Muscle of arm (tissue), 1 donor: ENCODE measurements at regions not wholly inside any gene's neighbourhood (a gene's known extent, or its start where the extent isn't known, plus 50 kb on each side); places are given as distances from the start of the nearest gene placed in this dataset.
A peak's percentile ranks its signal among the peaks of the same experiment; 100 is the strongest.

Experiments used
- DNase-seq: peaks from one replicate; pipeline ENCODE4 v3.0.0-alpha.2; 2013

DNA sequence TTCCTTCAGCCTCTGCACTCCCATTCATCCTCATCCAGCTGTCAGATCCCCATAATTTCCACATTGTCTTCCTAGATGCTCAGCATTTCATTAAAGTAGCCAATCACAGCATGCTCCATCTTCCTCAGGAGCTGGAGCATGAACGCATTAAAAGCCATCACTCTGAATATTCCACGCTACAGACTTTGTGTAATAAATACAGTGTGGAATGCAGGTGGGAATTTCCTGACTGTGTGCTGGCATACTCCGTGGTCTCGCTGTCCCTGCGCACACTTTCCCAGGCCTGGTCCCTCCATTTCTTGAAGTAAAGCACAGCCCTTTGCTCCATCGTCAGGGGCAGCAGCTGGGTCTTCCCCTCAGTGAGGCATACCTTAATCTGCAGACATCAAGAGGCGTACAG lies 123.7 kb upstream of the NCK2 start:
- DNase-seq, result no peak

DNA sequence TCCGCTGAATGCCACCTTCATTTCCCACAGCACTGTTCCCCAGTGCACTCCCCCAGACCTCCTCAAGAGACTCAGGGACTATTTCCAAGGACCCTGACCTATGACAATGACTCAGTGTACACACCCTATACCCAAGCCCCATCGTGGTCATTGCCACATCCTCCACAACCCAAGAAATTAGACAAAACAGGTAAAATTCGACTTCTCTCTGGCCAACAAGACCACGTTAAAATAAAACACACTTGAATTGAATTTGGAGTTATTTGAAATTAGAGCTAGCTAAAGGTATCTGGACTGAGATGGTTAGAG lies 126.4 kb upstream of the NCK2 start:
- DNase-seq, result no peak

GRCh38 chr2:105617631-105618350 lies 126.9 kb upstream of the NCK2 start:
- DNase-seq, result no peak

- no peak for DNase-seq
Observed at GRCh38 chr2:105615305-105615704, 129.4 kb upstream of the NCK2 start.

GRCh38 chr2:105611811-105612424 lies 132.8 kb upstream of the NCK2 start:
- DNase-seq, result peak; percentile 51

- DNase-seq, result no peak
Observed at GRCh38 chr2:105611333-105611637, 133.4 kb upstream of the NCK2 start.

GRCh38 chr2:105610576-105611332 lies 134.0 kb upstream of the NCK2 start:
- DNase-seq, result no peak

DNA sequence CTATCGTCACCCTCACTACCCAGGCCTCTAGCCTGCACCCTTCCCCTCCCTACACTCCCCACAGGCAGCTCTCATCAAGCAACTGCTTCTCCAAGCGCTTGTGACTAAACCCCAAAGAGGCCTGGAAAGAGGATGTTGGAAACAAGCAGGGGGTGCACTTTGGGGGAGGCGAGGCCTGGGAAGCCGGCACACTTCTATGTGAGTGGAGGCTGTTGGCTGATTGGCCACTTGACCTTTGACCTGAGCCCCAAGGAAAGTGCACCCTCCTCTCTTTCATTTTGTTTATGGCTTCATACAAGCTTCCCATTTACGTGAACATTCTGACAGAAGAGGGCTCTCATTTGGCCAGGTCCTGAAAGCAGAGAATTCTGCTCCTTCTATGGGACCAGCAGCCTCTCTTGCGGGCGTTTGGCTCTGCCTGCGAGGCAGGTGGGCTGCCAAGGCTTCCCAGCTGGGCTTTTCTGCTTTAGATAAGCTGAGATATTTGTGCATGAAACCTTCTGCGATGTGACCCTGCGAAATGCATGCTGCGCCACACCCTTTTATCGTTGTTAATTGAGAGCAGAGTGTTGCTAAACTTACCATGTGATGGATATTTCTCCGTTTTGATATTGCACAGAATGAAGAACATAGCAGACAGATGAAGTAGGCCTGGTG lies 134.8 kb upstream of the NCK2 start:
- DNase-seq, result no peak

DNA sequence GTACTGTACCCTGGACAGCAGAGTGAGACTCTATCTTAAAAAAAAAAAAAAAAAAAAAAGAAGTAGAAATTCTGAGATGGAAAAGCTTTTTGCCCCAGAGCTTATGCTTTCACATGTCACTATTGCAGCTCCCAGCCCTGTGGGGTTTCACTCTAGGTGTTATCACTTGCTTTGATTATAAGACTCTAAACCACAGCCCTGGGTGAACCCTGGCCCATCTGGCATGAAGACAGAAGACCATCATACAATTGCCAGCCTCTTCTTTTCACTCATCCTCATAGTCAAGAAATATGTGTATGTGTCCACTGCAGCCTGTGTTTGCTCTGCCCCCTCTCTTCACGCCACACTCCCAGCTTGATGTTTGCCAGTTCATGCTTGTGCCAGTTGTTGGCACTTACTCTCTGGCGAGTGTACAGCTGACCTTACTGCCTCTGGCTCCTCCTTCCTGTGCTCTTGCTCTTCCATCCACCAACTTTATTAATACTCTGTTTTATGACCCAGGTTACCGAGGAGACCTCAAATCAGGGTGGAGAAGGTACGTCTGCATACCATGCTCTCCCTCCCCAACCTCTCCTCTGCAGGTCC lies 136.7 kb upstream of the NCK2 start:
- DNase-seq, result no peak

GRCh38 chr2:105606081-105606480 lies 138.6 kb upstream of the NCK2 start:
- no peak for DNase-seq

DNA sequence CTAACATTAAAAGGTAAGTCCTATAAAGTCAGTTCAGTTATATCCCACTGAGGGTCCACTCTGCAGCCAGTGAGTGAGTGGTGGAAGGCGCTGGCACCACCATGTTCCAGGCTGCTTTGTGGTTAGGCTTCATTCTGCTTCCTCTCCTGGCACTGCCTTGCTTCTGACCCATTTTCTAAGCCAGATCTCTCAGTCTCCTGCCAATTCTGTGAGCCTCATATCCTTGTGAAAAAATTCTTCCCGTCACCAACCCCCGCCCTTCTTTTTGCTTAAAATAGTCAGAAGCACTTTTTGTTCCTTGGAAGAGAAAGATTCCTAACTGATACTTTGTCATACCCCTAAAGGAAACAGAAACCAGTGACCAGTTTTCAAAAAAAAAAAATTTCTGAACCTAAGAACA lies 139.8 kb upstream of the NCK2 start:
- DNase-seq, result no peak

DNA sequence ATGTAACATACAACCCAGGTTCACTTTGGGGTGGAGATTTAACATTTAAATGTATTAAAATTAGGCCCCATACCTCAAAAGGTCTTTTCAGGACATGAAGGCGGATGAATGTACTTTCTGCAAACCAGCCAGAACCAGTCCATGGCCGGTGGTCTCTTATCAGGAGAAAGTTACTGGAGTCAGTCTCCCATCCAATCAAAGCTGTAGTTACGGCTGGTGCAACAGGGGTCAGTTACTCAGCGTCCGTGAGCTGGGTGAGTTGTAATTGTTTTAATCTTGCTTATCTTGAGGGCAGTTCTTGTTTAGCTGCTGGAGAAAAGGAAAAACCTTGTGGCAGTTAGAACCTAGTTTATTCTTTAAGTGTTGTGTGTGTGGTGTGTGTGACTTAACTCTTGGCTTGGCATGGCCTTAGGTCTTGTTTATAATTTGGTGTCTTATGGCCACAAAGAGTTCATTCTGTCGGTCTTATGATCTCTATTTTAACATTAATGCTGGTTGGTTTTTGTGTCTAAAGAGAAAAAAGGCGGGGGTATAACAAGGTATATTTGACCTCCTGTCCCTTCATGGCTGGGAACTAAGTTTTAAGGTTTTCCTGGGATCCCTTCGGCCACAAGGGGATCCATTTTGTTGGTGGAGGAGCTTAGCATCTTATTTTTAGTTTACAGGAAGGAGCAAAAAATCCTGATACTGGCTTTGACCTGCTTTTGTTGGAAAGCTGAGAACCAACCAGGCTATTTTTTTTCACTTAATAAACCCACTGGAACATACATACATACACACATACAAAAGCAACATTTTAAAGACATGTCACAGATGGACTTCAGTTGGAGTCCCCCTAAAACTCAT lies 143.5 kb upstream of the NCK2 start:
- no peak for DNase-seq

GRCh38 chr2:105600602-105600948 lies 144.1 kb upstream of the NCK2 start:
- no peak for DNase-seq

- DNase-seq, result no peak
Observed at GRCh38 chr2:105600037-105600442, 144.7 kb upstream of the NCK2 start.

DNA sequence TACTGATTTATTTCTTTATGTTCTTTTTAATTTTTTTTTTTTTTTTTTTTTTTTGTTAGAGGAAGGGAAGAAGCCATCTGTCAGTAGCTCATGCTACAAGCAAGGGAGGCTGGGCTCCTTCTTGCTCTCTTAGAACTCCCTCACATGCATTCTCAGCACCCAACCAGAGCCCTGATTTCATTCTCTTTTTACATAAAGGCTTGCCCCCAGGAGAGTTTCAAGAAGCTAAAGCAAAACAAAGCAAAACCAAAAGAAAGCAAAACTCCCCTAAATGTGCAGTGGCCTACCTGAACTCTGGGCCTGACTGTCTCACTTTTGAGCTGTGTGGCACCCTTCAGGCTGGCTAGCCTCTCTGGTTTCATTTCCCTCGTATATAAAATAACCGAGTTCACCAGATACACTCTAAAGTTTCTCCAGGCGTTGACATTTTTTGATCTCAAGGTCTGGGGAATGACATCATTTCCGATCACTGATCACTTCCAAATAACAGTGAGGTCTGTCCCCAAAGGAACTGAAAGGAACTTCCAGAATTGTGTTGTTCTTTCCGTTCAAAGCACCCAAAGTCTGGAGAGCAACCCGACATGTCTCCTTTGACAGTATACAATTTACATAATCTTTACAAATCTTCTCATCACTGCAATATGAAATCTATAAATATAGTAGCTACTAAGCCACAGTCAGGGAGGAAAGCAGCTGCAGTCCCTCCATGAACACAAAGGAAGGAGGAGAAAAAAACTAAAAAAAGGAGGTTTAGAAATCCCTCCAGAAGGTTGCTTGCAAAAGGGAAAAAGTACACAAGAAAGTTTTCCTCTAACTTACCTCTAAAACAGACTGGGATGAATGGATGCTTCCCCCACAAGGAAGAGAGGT lies 145.6 kb upstream of the NCK2 start:
- DNase-seq, result no peak

DNA sequence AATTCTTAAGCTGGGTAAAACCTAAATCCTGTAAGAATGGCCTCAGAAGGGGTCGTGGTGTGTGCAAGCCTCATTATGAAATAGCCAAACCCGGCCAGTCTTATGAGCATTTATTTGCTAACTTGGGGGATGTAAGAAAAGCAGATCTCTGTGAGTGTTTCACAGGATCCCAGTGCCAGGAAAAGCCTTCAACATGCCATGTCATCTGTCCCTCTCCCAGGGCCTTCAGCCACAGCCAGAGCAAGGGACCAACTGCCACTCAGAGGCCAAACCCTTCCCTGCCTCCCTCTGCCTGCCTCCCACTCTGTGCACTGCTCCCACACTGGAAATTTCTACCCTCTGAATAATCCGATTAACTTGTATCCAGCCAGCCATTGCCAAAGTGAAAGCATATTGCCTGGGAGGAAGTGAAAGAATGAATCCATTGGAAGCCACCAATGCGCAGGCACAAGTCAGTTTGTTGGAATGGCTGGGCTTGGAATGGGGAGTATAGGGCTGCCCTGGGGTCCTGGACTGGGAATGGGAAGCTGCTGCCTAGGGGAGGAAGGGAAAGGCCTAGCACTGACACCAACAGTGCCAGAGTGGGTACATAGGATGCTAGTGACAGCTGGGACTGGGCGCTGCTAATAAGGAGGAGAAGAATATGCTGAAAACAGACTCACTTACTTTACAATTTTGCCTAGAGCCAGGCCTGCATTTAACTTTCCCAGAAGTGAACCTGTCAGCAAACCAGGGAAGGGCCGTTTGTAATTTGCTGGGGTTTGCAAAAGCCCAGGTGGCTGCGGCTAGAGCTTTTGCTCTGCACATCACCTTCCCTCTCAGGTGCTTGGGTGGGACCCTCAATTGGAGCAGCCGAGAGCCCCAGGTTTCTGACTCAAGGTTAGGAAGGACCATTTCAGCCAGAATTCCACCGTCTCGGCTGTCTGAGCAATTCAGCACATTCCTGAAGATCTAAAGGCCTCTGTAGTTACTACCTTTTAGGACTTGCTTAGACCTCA lies 146.6 kb upstream of the NCK2 start:
- DNase-seq, result no peak

DNA sequence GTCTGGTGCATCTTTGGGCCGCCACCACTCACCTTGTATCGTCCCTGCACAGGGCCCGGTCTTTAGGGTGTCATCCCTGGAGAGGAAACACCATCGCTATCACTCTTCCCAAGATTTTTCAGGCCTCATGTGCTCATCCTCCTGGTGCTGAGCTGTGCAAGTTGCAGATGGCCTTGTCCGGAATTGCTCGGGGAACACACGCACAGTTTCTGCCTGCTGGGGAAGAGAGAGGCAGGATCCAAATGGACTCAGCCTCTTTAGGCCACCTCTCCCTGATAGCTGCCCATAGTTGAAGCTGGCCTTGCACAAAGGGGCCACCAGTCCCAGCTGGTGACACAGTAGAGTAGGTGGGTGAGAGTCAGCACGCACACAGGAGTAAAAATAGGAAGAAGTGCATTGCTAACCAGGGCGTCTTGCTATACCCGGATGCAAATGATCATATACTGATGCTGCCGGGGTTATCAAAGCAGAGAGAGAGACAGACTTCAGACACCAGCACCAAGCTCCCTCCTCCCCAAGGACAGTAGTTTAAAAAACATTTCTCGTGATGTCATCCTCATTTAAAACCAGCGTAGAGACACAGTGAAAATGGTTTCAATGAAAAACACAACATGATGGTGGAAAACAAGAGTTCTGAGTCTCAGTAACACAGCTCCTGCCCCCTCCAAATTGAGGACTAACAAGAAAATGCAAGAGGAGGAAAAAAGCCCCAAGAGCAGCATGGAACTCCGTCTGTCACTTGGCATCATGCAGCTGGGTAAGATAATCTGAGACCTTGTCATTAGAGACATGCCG lies 147.5 kb upstream of the NCK2 start:
- DNase-seq, result no peak

DNA sequence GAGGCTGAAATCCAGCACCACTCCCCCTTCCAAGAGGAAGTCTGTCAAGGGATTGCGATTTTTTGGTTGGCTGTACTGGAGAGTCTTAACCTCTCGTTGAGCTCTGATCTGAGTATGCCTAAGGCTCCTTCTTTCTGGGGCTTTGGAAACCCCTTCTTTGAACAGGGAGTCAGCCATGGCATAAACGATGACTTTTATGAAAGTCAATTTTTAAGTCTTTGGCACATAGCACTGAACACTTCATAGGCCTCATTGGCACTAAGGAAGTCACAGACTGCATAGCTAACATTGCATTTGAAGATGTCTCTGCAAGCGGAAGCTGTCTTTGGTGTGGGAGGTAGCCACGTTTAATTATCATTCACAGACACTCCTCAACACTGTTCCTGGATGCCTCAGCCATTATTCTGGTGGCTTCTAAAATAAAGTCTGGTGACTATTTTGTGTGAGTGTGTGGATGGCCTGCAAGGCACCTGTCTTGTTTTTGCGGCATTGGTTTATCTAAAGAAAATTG lies 148.2 kb upstream of the NCK2 start:
- DNase-seq, result no peak
